Bone marrow (tissue), 2 donors: ENCODE measurements at regions not wholly inside any gene's neighbourhood (a gene's known extent, or its start where the extent isn't known, plus 50 kb on each side); places are given as distances from the start of the nearest gene placed in this dataset.
"Not testable (repeated sequence)": the region's sequence is repeated elsewhere in the genome, so short reads cannot be mapped to it uniquely, and the experiment has no call there.

Experiments
- DNase-seq, 2 donors: peaks; one replicate each; lab custom pipeline; 2025; lab: John Stamatoyannopoulos, UW

- DNase-seq = no peak
Observed at GRCh38 chr5:54884195-54884536, 101.2 kb downstream of the ESM1 start.

GRCh38 chr5:54883374-54884194 is 101.8 kb downstream of the ESM1 start:
- DNase-seq = peak in 1 of 2 donors; percentile 7

GRCh38 chr5:54882841-54883240 is 102.6 kb downstream of the ESM1 start:
- DNase-seq = no peak

GRCh38 chr5:54882101-54882500 is 103.3 kb downstream of the ESM1 start:
- no peak for DNase-seq

- DNase-seq = no peak
Observed at GRCh38 chr5:54881286-54882005, 103.9 kb downstream of the ESM1 start.

GRCh38 chr5:54876976-54877375 is 108.4 kb downstream of the ESM1 start:
- no peak for DNase-seq

GRCh38 chr5:54876556-54876955 is 108.8 kb downstream of the ESM1 start:
- DNase-seq = no peak

GRCh38 chr5:54874337-54875021 is 110.9 kb downstream of the ESM1 start:
- DNase-seq = no peak

GRCh38 chr5:54873691-54874090 is 111.7 kb downstream of the ESM1 start:
- DNase-seq = no peak

- DNase-seq = no peak
Observed at GRCh38 chr5:54872810-54873209, 112.6 kb downstream of the ESM1 start.

GRCh38 chr5:54870271-54870670 is 115.1 kb downstream of the ESM1 start:
- no peak for DNase-seq

GRCh38 chr5:54869691-54870090 is 115.7 kb downstream of the ESM1 start:
- no peak for DNase-seq

- DNase-seq = no peak
Observed at GRCh38 chr5:54868511-54869483, 116.6 kb downstream of the ESM1 start.

- peak in 1 of 2 donors; percentile 46 for DNase-seq
Observed at GRCh38 chr5:54867310-54867944, 118.0 kb downstream of the ESM1 start.

GRCh38 chr5:54864911-54865515 is 120.4 kb downstream of the ESM1 start:
- DNase-seq = not testable (repeated sequence)

GRCh38 chr5:54862036-54862435 is 123.4 kb downstream of the ESM1 start:
- no peak for DNase-seq

- no peak for DNase-seq
Observed at GRCh38 chr5:54861212-54861894, 124.0 kb downstream of the ESM1 start.

GRCh38 chr5:54860321-54860720 is 125.1 kb downstream of the ESM1 start:
- no peak for DNase-seq

- DNase-seq = no peak
Observed at GRCh38 chr5:54859316-54859715, 126.1 kb downstream of the ESM1 start.
